ENCODE measurements at regions not wholly inside any gene's neighbourhood (a gene's known extent, or its start where the extent isn't known, plus 50 kb on each side); places are given as distances from the start of the nearest gene placed in this dataset.

GRCh38 chr1:87212431-87213134 is 116.1 kb upstream of the LMO4 start:
- TF ChIP-seq CTCF (IDR thresholded peaks at IDR 0.05; ENCODE audit: unreplicated experiment), result no peak
- no peak for DNase-seq (ENCODE audit: low spot score in 2 of 2, unreplicated experiment in 2 of 2)
- Mint-ChIP-seq H3K4me1 (no peaks in the 10 kb centered on the region), H3K9me3 (peaks cover 13% of the 10 kb centered on the region), H3K36me3 (no peaks in the 10 kb centered on the region), H3K27me3 (ENCODE audit: low read depth) (no peaks in the 10 kb centered on the region), H3K4me3 (no peak overlapping the region), H3K27ac (no peak overlapping the region)

DNA sequence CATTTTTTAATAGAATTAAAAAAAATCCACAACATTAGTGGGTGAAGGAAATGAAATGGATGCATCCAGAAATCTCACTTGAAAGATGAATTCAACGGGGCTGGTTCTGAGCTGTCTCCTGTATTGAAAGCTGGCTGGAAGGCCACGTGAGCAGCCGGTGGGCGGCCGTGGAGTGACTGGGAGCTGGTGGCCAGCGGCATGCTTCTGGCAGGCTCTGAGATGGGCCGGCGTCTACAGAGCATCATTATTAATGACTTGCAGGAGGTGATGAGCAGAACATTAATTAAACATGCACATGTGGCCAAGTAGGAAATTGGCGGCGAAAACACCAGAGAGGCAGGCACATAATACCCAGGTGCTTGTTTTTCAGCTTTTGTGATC is 115.6 kb upstream of the LMO4 start:
- DNase-seq (ENCODE audit: low spot score in 2 of 2, unreplicated experiment in 2 of 2), result no peak

DNA sequence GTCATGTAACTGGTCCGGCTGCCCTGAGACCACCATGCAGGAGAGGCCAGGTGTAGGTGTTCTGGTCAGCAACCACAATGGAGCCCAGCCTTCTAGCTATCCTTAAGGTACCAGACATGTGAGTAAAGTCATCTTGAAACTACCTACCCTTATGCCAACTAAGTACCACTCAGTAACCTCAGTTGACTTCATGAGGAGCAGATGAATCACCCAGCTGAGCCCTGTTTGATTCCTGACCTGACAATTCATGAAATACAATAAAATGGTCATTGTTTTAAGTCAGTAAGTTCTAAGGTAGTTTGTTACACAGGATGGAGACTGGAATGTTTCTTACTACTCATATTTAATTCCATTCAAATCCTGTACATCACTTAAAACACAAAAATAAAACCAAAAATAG is 113.1 kb upstream of the LMO4 start:
- no peaks in the 10 kb centered on the region for H3K27me3 Mint-ChIP-seq (ENCODE audit: low read depth)
- H3K9me3 Mint-ChIP-seq, result peaks cover 13% of the 10 kb centered on the region
- no peak overlapping the region for H3K4me3 Mint-ChIP-seq
- no peak for TF ChIP-seq CTCF (IDR thresholded peaks at IDR 0.05; ENCODE audit: unreplicated experiment)
- no peak for DNase-seq (ENCODE audit: low spot score in 2 of 2, unreplicated experiment in 2 of 2)
- H3K4me1 Mint-ChIP-seq, result no peaks in the 10 kb centered on the region
- H3K27ac Mint-ChIP-seq, result no peak overlapping the region
- H3K36me3 Mint-ChIP-seq, result no peaks in the 10 kb centered on the region

More for the DNA sequence above, 115.6 kb upstream of the LMO4 start:
- no peak overlapping the region for H3K27ac Mint-ChIP-seq
- H3K36me3 Mint-ChIP-seq, result no peaks in the 10 kb centered on the region
- H3K9me3 Mint-ChIP-seq, result peaks cover 13% of the 10 kb centered on the region
- TF ChIP-seq CTCF (IDR thresholded peaks at IDR 0.05; ENCODE audit: unreplicated experiment), result no peak
- H3K27me3 Mint-ChIP-seq (ENCODE audit: low read depth), result no peaks in the 10 kb centered on the region
- H3K4me3 Mint-ChIP-seq, result no peak overlapping the region
- H3K4me1 Mint-ChIP-seq, result no peaks in the 10 kb centered on the region

- Mint-ChIP-seq H3K4me3 (no peak overlapping the region), H3K36me3 (no peaks in the 10 kb centered on the region), H3K4me1 (no peaks in the 10 kb centered on the region), H3K27ac (no peak overlapping the region), H3K9me3 (peaks cover 20% of the 10 kb centered on the region), H3K27me3 (ENCODE audit: low read depth) (no peaks in the 10 kb centered on the region)
- DNase-seq (ENCODE audit: low spot score in 2 of 2, unreplicated experiment in 2 of 2), result no peak
- no peak for TF ChIP-seq CTCF (IDR thresholded peaks at IDR 0.05; ENCODE audit: unreplicated experiment)
Measured at GRCh38 chr1:87218618-87219017, 110.1 kb upstream of the LMO4 start.

GRCh38 chr1:87219141-87219540 is 109.5 kb upstream of the LMO4 start:
- no peaks in the 10 kb centered on the region for H3K4me1 Mint-ChIP-seq
- no peak overlapping the region for H3K27ac Mint-ChIP-seq
- peaks cover 23% of the 10 kb centered on the region for H3K9me3 Mint-ChIP-seq
- no peaks in the 10 kb centered on the region for H3K36me3 Mint-ChIP-seq
- TF ChIP-seq CTCF (IDR thresholded peaks at IDR 0.05; ENCODE audit: unreplicated experiment), result no peak
- H3K4me3 Mint-ChIP-seq, result no peak overlapping the region
- no peak for DNase-seq (ENCODE audit: low spot score in 2 of 2, unreplicated experiment in 2 of 2)
- no peaks in the 10 kb centered on the region for H3K27me3 Mint-ChIP-seq (ENCODE audit: low read depth)

DNA sequence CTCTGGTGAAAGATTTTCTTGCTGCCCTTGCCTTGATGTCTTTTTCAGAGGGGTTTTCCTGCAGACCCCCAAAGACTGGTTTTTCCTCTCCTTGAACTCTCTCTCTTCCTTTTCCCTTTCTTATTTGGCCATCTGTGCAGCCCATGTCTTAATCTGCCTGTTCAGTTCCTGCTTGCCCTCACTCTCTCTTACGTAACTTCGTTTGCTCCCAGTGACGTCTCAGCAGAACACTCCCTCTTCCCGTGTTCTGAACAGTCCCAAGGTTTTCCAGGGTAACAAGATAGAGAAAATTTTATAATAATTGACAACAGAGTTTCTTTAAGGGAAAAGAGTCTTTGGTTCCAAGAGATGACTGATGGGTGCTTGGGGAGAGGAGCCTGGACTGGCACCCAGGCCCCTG is 109.1 kb upstream of the LMO4 start:
- Mint-ChIP-seq H3K36me3 (no peaks in the 10 kb centered on the region), H3K27me3 (ENCODE audit: low read depth) (no peaks in the 10 kb centered on the region), H3K9me3 (peaks cover 23% of the 10 kb centered on the region), H3K4me3 (no peak overlapping the region), H3K4me1 (no peaks in the 10 kb centered on the region), H3K27ac (no peak overlapping the region)
- no peak for TF ChIP-seq CTCF (IDR thresholded peaks at IDR 0.05; ENCODE audit: unreplicated experiment)
- DNase-seq (ENCODE audit: low spot score in 2 of 2, unreplicated experiment in 2 of 2), result no peak

Data from mesothelial cell of epicardium (in vitro differentiated cells).